ENCODE measurements at regions not wholly inside any gene's neighbourhood (a gene's known extent, or its start where the extent isn't known, plus 50 kb on each side); places are given as distances from the start of the nearest gene placed in this dataset.

DNA sequence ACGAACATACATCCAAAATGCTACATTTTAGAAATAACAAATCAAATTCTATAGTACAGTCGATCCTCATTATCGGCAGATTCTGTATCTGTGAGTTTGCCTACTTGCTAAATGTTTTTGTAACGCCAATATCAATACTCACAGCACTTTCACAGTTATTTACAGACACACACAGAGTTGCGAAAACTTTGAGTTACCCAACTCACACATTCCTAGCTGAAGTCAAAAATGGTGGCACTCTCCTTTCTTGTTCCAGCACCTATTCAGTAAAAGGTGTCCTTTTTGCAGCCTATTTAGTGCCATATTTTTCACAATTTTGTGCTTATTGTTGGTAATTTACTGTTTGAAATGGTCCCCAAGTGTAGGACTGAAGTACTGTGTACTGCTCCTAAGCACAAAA lies 161.7 kb downstream of the AKR1D1 start:
- Histone ChIP-seq H3K36me3 (ENCODE audit: insufficient read depth in 1 of 2, low read depth in 1 of 2) (no peaks in the 10 kb centered on the region), H3K9me3 (peaks cover 3% of the 10 kb centered on the region), H3K27ac (no peak overlapping the region), H3K4me1 (no peaks in the 10 kb centered on the region), H3K4me3 (no peak overlapping the region), H3K27me3 (ENCODE audit: insufficient read depth in 3 of 3, low read length in 2 of 3) (no peaks in the 10 kb centered on the region)
- DNase-seq (no peak), ATAC-seq (no peak)
- 91 to 94% (median 93%) methylated on average over 5 of the region's 5 CpGs for WGBS, 3 donors
- intact Hi-C loops (cut with DNase I): no loop called here
- TF ChIP-seq, protein P1, sequence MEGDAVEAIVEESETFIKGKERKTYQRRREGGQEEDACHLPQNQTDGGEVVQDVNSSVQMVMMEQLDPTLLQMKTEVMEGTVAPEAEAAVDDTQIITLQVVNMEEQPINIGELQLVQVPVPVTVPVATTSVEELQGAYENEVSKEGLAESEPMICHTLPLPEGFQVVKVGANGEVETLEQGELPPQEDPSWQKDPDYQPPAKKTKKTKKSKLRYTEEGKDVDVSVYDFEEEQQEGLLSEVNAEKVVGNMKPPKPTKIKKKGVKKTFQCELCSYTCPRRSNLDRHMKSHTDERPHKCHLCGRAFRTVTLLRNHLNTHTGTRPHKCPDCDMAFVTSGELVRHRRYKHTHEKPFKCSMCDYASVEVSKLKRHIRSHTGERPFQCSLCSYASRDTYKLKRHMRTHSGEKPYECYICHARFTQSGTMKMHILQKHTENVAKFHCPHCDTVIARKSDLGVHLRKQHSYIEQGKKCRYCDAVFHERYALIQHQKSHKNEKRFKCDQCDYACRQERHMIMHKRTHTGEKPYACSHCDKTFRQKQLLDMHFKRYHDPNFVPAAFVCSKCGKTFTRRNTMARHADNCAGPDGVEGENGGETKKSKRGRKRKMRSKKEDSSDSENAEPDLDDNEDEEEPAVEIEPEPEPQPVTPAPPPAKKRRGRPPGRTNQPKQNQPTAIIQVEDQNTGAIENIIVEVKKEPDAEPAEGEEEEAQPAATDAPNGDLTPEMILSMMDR (IDR thresholded peaks at IDR 0.05): no peak

DNA sequence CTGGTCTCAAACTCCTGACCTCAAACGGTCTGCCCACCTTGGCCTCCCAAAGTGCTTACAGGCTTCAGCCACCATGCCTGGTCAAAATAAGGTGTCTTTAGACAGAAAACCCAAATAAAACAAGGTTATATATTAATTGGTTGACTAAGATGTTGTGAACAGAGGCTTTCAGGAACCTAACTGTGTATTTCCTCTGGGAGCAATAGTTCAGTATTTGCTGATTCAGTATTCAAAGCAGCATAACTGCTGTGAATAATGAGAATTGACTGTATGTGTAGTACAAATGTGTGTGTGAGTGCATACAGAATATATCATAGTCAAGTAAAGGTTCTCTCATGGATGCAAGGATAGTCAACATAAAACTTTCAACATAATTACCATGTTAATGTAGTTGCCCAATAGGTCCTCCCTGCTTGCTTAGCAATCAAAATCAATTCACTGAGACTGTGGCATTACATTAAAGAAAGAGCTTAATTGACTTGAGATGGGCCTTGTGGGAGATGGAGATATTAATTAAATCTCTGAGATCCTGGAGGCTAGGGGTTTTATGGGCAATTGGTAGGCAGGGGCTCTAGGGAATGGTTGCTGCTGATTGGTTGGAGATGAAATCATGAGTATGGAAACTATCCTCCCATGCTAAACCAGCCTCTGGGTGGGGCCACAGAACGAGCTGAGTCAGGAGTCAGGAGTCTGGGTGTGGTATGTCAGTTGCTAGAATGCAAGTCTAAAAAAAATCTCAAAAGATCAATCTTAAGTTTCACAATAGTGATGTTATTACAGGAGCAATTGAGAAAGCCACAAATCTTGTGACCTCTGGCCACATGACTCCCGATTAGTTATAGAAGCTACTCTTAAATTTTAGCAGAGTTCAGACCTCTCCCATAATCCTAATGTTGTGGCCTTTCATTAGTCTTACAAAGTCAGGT lies 162.7 kb downstream of the AKR1D1 start:
- H3K27me3 ChIP-seq (ENCODE audit: insufficient read depth in 3 of 3, low read length in 2 of 3): no peaks in the 10 kb centered on the region
- no peak overlapping the region for H3K4me3 ChIP-seq
- no peak for ATAC-seq
- no peak for DNase-seq
- 58 to 77% (median 72%) methylated on average over 3 of the region's 3 CpGs for WGBS, 3 donors
- TF ChIP-seq, protein P1 (IDR thresholded peaks at IDR 0.05): no peak
- H3K9me3 ChIP-seq: peaks cover 3% of the 10 kb centered on the region
- no peaks in the 10 kb centered on the region for H3K4me1 ChIP-seq
- intact Hi-C loops (cut with DNase I): no loop called here
- H3K36me3 ChIP-seq (ENCODE audit: insufficient read depth in 1 of 2, low read depth in 1 of 2): no peaks in the 10 kb centered on the region
- H3K27ac ChIP-seq: no peak overlapping the region

DNA sequence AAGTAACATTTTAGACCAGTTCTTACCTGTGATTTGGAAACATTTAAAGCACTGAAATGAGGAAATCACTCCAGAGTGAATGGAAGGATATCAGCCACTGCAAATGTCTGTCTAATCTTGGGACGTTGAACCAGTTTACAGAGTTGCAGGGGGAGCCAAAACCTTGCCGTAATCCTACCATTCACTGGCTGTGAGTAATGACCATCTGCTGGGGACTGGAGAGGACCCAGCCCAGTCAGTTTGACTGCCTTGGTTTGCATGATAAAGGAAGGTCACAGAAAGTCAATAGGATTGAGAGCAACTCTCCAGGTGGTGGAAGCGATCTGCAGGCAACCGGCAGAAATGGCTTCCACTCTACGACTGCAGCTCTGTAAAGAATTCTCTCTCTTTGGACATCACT lies 167.2 kb downstream of the AKR1D1 start:
- no peak for ATAC-seq
- H3K9me3 ChIP-seq: peaks cover 3% of the 10 kb centered on the region
- intact Hi-C loops (cut with DNase I): no loop called here
- no peak for DNase-seq
- H3K27ac ChIP-seq: no peak overlapping the region
- no peaks in the 10 kb centered on the region for H3K4me1 ChIP-seq
- WGBS, 3 donors: 16 to 25% (median 24%) methylated on average over 5 of the region's 5 CpGs
- no peaks in the 10 kb centered on the region for H3K27me3 ChIP-seq (ENCODE audit: insufficient read depth in 3 of 3, low read length in 2 of 3)
- TF ChIP-seq, protein P1 (IDR thresholded peaks at IDR 0.05): no peak
- H3K4me3 ChIP-seq: no peak overlapping the region
- no peaks in the 10 kb centered on the region for H3K36me3 ChIP-seq (ENCODE audit: insufficient read depth in 1 of 2, low read depth in 1 of 2)

DNA sequence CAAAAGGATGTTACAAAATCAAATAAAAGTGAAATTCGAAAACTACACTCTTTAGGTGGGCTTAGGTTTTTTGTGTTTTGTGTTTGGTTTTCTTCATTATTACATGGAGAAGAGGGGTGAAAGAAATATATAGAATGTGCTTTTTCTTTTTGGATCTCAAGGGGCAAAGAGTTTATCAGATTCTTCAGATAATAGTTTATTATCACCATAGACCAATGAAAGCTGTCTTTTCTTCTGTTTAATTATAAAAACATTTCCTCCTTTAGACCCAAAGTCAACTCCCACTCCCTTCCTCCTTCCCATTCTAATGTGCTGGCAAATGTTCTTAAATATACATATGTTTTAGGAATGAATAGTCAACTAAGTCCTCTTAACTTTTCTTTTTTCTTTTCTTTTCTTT lies 167.6 kb downstream of the AKR1D1 start:
- TF ChIP-seq, protein P1 (IDR thresholded peaks at IDR 0.05): no peak
- WGBS, 3 donors: 61 to 66% (median 66%) methylated on average over 1 of the region's 1 CpG
- intact Hi-C loops (cut with DNase I): no loop called here
- Histone ChIP-seq H3K36me3 (ENCODE audit: insufficient read depth in 1 of 2, low read depth in 1 of 2) (no peaks in the 10 kb centered on the region), H3K4me3 (no peak overlapping the region), H3K27ac (no peak overlapping the region), H3K4me1 (no peaks in the 10 kb centered on the region), H3K9me3 (no peaks in the 10 kb centered on the region), H3K27me3 (ENCODE audit: insufficient read depth in 3 of 3, low read length in 2 of 3) (no peaks in the 10 kb centered on the region)
- DNase-seq: no peak
- no peak for ATAC-seq
